ENCODE measurements at regions not wholly inside any gene's neighbourhood (a gene's known extent, or its start where the extent isn't known, plus 50 kb on each side); places are given as distances from the start of the nearest gene placed in this dataset.

- Histone ChIP-seq H3K9ac (ENCODE audit: low read depth in 2 of 2, low read length in 2 of 2) (no peak overlapping the region), H3K27me3 (no peaks in the 10 kb centered on the region), H3K4me3 (no peak overlapping the region), H3K9me3 (no peaks in the 10 kb centered on the region), H3K4me1 (no peaks in the 10 kb centered on the region), H3K27ac (no peak overlapping the region), H3K36me3 (no peaks in the 10 kb centered on the region)
- DNase-seq, result no peak
- intact Hi-C loops (cut with DNase I), result no loop called here
- no peak for TF ChIP-seq CTCF (IDR thresholded peaks at IDR 0.05)
These were observed 230.9 kb downstream of the CDC5L start for GRCh38 chr6:44618371-44618770.

- H3K36me3 ChIP-seq, result no peaks in the 10 kb centered on the region
- no peaks in the 10 kb centered on the region for H3K27me3 ChIP-seq
- H3K4me1 ChIP-seq, result no peaks in the 10 kb centered on the region
- TF ChIP-seq CTCF (IDR thresholded peaks at IDR 0.05), result no peak
- intact Hi-C loops (cut with DNase I), result no loop called here
- DNase-seq, result no peak
- no peak overlapping the region for H3K4me3 ChIP-seq
- H3K27ac ChIP-seq, result no peak overlapping the region
- H3K9me3 ChIP-seq, result no peaks in the 10 kb centered on the region
- no peak overlapping the region for H3K9ac ChIP-seq (ENCODE audit: low read depth in 2 of 2, low read length in 2 of 2)
These were observed 233.4 kb downstream of the CDC5L start for GRCh38 chr6:44620922-44621321.

- Histone ChIP-seq H3K4me1 (peaks cover 4% of the 10 kb centered on the region), H3K9me3 (no peaks in the 10 kb centered on the region), H3K9ac (ENCODE audit: low read depth in 2 of 2, low read length in 2 of 2) (no peak overlapping the region), H3K27me3 (no peaks in the 10 kb centered on the region), H3K27ac (no peak overlapping the region), H3K36me3 (no peaks in the 10 kb centered on the region), H3K4me3 (no peak overlapping the region)
- TF ChIP-seq CTCF (IDR thresholded peaks at IDR 0.05), result no peak
- DNase-seq, result no peak
- intact Hi-C loops (cut with DNase I), result no loop called here
These were observed 234.3 kb downstream of the CDC5L start for GRCh38 chr6:44621846-44622245.

GRCh38 chr6:44622555-44622954, 235.0 kb downstream of the CDC5L start:
- intact Hi-C loops (cut with DNase I), result no loop called here
- Histone ChIP-seq H3K36me3 (no peaks in the 10 kb centered on the region), H3K9me3 (no peaks in the 10 kb centered on the region), H3K4me1 (peaks cover 4% of the 10 kb centered on the region), H3K27me3 (no peaks in the 10 kb centered on the region), H3K9ac (ENCODE audit: low read depth in 2 of 2, low read length in 2 of 2) (no peak overlapping the region), H3K4me3 (no peak overlapping the region), H3K27ac (no peak overlapping the region)
- TF ChIP-seq CTCF (IDR thresholded peaks at IDR 0.05), result no peak
- DNase-seq, result no peak

DNA sequence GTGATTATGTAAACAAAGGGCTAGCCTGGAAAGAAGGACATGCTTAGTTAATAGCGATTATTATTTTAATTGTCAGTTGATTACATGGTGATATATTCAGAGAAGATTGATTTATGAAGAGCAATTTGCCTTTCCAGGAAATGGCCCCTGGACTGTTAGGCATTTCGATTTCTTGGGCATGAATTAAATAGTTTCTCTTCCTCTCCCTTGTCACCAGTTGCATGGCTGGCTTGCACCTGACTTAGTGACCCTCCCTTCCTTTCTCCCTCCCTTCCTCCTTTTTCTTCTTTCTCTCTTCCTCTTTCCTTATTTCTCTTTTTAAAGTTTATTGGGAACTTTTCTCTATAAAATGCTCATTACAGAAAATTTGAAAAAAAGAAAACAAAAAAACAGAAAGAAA, 235.4 kb downstream of the CDC5L start:
- Histone ChIP-seq H3K36me3 (no peaks in the 10 kb centered on the region), H3K27me3 (no peaks in the 10 kb centered on the region), H3K9ac (ENCODE audit: low read depth in 2 of 2, low read length in 2 of 2) (no peak overlapping the region), H3K9me3 (no peaks in the 10 kb centered on the region), H3K4me3 (no peak overlapping the region), H3K27ac (no peak overlapping the region), H3K4me1 (peaks cover 4% of the 10 kb centered on the region)
- DNase-seq, result no peak
- intact Hi-C loops (cut with DNase I), result no loop called here
- TF ChIP-seq CTCF (IDR thresholded peaks at IDR 0.05), result no peak

- H3K27ac ChIP-seq, result no peak overlapping the region
- H3K4me1 ChIP-seq, result peaks cover 4% of the 10 kb centered on the region
- H3K36me3 ChIP-seq, result no peaks in the 10 kb centered on the region
- no peak for DNase-seq
- H3K27me3 ChIP-seq, result no peaks in the 10 kb centered on the region
- H3K9ac ChIP-seq (ENCODE audit: low read depth in 2 of 2, low read length in 2 of 2), result no peak overlapping the region
- TF ChIP-seq CTCF (IDR thresholded peaks at IDR 0.05), result no peak
- intact Hi-C loops (cut with DNase I), result no loop called here
- no peak overlapping the region for H3K4me3 ChIP-seq
- no peaks in the 10 kb centered on the region for H3K9me3 ChIP-seq
These were observed 236.7 kb downstream of the CDC5L start for GRCh38 chr6:44624226-44624625.

Data from colonic mucosa (tissue), 4 donors.